ENCODE measurements at regions not wholly inside any gene's neighbourhood (a gene's known extent, or its start where the extent isn't known, plus 50 kb on each side); places are given as distances from the start of the nearest gene placed in this dataset.

- ChIA-PET POLR2A (no interaction called here), CTCF (no interaction called here)
- no peak overlapping the region for H2AFZ ChIP-seq (ENCODE audit: low read depth, low read length)
- dilution Hi-C loops (cut with MboI; ENCODE audit: extremely low pct_ligation_motif_present, low sequenced_read_pairs), result no loop called here
- no peak overlapping the region for H3K4me2 ChIP-seq (ENCODE audit: insufficient read depth, low read length)
- no peak overlapping the region for H3K9ac ChIP-seq (replicated peaks; ENCODE audit: extremely low read depth, insufficient read depth, low read length)
- H3K79me2 ChIP-seq (ENCODE audit: control insufficient read depth, insufficient read depth, low read length), result no peaks in the 10 kb centered on the region
- no TSS peak for BruUV-seq (replicated peaks)
- H3K4me3 ChIP-seq (replicated peaks in 1 of 3; ENCODE audit: insufficient read depth in 1 of 3, low read depth in 1 of 3, low read length in 3 of 3), result no peak overlapping the region
- H3K4me1 ChIP-seq (ENCODE audit: control insufficient read depth, extremely low read depth, insufficient read depth, low read length), result peaks cover 13% of the 10 kb centered on the region
- DNase-seq (ENCODE audit: low read depth, low spot score) (no peak), FAIRE-seq (no peak)
- TF ChIP-seq MYC (IDR thresholded peaks at IDR 0.05; ENCODE audit: low read depth, low read length), result no peak
- no peak for TF ChIP-seq JUN (IDR thresholded peaks at IDR 0.05; ENCODE audit: borderline replicate concordance, insufficient read depth, insufficient read length, low read depth)
- TF ChIP-seq CTCF (IDR thresholded peaks at IDR 0.05; ENCODE audit: extremely low read depth in 1 of 2, insufficient read depth in 1 of 2, low read depth in 1 of 2, low read length in 2 of 2), result no peak
- no peak for TF ChIP-seq EZH2 (IDR thresholded peaks at IDR 0.05; ENCODE audit: borderline replicate concordance, low read depth, low read length, severe bottlenecking)
- TF ChIP-seq POLR2A (IDR thresholded peaks at IDR 0.05; ENCODE audit: low read depth, low read length), result no peak
- TF ChIP-seq POLR2AphosphoS5 (IDR thresholded peaks at IDR 0.05; ENCODE audit: insufficient read depth, low read depth, low read length), result no peak
- no peak for TF ChIP-seq GATA2 (IDR thresholded peaks at IDR 0.05; ENCODE audit: insufficient read depth, insufficient read length, low read depth, low read length)
- no peak for TF ChIP-seq MAX (IDR thresholded peaks at IDR 0.05; ENCODE audit: insufficient read depth, insufficient read length)
- TF ChIP-seq FOS (IDR thresholded peaks at IDR 0.05; ENCODE audit: borderline replicate concordance, insufficient read depth, low read length), result no peak
- no peaks in the 10 kb centered on the region for H3K9me3 ChIP-seq (replicated peaks; ENCODE audit: control insufficient read depth, insufficient read depth, low read length)
- no peaks in the 10 kb centered on the region for H4K20me1 ChIP-seq (replicated peaks; ENCODE audit: control insufficient read depth, extremely low read depth, insufficient read depth, low read length)
- no peaks in the 10 kb centered on the region for H3K27me3 ChIP-seq (ENCODE audit: control insufficient read depth in 2 of 2, insufficient read depth in 2 of 2, low read length in 2 of 2)
- no peaks in the 10 kb centered on the region for H3K9me1 ChIP-seq (replicated peaks; ENCODE audit: control insufficient read depth, extremely low read depth, insufficient read depth, low read length)
- no peaks in the 10 kb centered on the region for H3K36me3 ChIP-seq (ENCODE audit: control insufficient read depth in 2 of 2, extremely low read depth in 1 of 2, insufficient read depth in 2 of 2, low read length in 2 of 2)
- intact Hi-C loops (cut with micrococcal nuclease), result loop anchor here (10.0 kb wide), 1 partner anchor 306 kb away; no protein-coding TSS in a partner anchor
- H3K27ac ChIP-seq (ENCODE audit: insufficient read depth, low read depth, low read length), result no peak overlapping the region
Measured at GRCh38 chr12:90548595-90548994, 406.4 kb downstream of the CCER1 start.
